ENCODE measurements at regions not wholly inside any gene's neighbourhood (a gene's known extent, or its start where the extent isn't known, plus 50 kb on each side); places are given as distances from the start of the nearest gene placed in this dataset.

DNA sequence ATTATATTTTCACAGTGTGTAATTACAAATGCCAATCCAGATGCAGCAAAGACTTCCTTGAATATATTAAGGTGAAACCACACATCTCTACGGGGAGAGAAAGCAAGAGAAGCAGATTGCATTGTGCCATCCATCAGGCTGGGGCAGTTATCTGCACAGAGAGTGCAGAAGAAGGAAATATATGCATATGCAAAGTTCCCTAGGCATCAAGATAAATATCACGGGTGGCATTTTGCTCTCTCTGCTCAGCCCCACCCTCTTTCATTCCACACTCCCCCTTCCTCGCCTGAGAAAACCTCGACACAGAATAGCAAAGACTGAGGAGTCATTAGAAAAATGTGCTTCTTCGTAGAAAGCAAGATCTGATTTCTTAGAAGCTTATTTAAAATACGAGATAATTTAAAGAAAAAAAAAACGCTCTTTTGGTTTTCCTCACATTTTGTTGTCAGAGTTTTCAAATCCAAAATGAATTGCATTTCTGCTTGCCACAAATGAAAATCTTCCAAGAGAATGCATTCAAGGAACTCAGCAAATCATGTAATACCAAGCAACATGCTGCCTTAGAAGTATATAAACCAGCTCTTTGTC is 283.2 kb upstream of the LMCD1 start:
- DNase-seq (no peak), ATAC-seq (ENCODE audit: insufficient read depth, low FRiP score) (no peak)
- Histone ChIP-seq H3K9me3 (ENCODE audit: control insufficient read depth in 4 of 4, insufficient read depth in 3 of 4, low read length in 3 of 4) (peaks cover 0 to 1% (median 0%) of the 10 kb centered on the region in 4 donors), H3K4me1 (ENCODE audit: control insufficient read depth in 5 of 5, insufficient read depth in 5 of 5, low read length in 5 of 5) (peaks cover 0 to 2% (median 0%) of the 10 kb centered on the region in 5 donors), H3K27ac (ENCODE audit: low read depth in 1 of 2, low read length in 1 of 2) (no peak overlapping the region), H3K4me3 (no peak overlapping the region), H3K27me3 (ENCODE audit: control insufficient read depth in 3 of 3, insufficient read depth in 3 of 3, low read length in 2 of 3) (no peaks in the 10 kb centered on the region), H3K36me3 (ENCODE audit: control insufficient read depth in 4 of 4, insufficient read depth in 4 of 4, low read length in 4 of 4) (peaks cover 0 to 2% (median 0%) of the 10 kb centered on the region in 4 donors), H3K9ac (ENCODE audit: insufficient read depth in 1 of 2, low read length in 2 of 2) (no peak overlapping the region)
- 69 to 75% methylated on average over 7 of the region's 7 CpGs for WGBS, 2 donors
- TF ChIP-seq, protein P1, sequence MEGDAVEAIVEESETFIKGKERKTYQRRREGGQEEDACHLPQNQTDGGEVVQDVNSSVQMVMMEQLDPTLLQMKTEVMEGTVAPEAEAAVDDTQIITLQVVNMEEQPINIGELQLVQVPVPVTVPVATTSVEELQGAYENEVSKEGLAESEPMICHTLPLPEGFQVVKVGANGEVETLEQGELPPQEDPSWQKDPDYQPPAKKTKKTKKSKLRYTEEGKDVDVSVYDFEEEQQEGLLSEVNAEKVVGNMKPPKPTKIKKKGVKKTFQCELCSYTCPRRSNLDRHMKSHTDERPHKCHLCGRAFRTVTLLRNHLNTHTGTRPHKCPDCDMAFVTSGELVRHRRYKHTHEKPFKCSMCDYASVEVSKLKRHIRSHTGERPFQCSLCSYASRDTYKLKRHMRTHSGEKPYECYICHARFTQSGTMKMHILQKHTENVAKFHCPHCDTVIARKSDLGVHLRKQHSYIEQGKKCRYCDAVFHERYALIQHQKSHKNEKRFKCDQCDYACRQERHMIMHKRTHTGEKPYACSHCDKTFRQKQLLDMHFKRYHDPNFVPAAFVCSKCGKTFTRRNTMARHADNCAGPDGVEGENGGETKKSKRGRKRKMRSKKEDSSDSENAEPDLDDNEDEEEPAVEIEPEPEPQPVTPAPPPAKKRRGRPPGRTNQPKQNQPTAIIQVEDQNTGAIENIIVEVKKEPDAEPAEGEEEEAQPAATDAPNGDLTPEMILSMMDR (IDR thresholded peaks at IDR 0.05; ENCODE audit: control extremely low read depth, extremely low read depth), result no peak

DNA sequence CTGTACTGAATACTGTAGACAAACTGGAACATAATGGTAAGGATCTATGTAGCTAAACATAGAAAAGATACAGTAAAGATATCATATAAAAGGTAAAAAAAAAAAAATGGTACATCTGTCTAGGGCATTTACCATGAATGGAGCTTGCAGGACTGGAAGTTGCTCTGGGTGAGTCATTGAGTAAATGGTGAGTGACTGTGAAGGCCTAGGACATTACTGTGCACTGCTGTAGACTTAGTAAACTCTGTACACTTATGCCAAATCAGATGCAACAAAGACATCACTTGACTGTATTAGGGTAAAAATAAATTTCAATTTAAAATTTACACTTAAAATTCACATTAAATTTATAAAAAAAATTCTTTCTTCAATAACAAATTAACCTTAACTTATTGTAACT is 281.3 kb upstream of the LMCD1 start:
- no peak for ATAC-seq (ENCODE audit: insufficient read depth, low FRiP score)
- H3K4me1 ChIP-seq (ENCODE audit: control insufficient read depth in 5 of 5, insufficient read depth in 5 of 5, low read length in 5 of 5), result peaks cover 0 to 15% (median 0%) of the 10 kb centered on the region in 5 donors
- DNase-seq, result no peak
- no peak overlapping the region for H3K27ac ChIP-seq (ENCODE audit: low read depth in 1 of 2, low read length in 1 of 2)
- H3K27me3 ChIP-seq (ENCODE audit: control insufficient read depth in 3 of 3, insufficient read depth in 3 of 3, low read length in 2 of 3), result no peaks in the 10 kb centered on the region
- TF ChIP-seq, protein P1 (IDR thresholded peaks at IDR 0.05; ENCODE audit: control extremely low read depth, extremely low read depth), result no peak
- H3K9me3 ChIP-seq (ENCODE audit: control insufficient read depth in 4 of 4, insufficient read depth in 3 of 4, low read length in 3 of 4), result peaks cover 0 to 1% (median 0%) of the 10 kb centered on the region in 4 donors
- H3K36me3 ChIP-seq (ENCODE audit: control insufficient read depth in 4 of 4, insufficient read depth in 4 of 4, low read length in 4 of 4), result peaks cover 0 to 2% (median 0%) of the 10 kb centered on the region in 4 donors
- H3K4me3 ChIP-seq, result no peak overlapping the region
- no peak overlapping the region for H3K9ac ChIP-seq (ENCODE audit: insufficient read depth in 1 of 2, low read length in 2 of 2)

GRCh38 chr3:8223766-8224165 is 277.9 kb upstream of the LMCD1 start:
- peaks cover 0 to 1% (median 0%) of the 10 kb centered on the region in 4 donors for H3K9me3 ChIP-seq (ENCODE audit: control insufficient read depth in 4 of 4, insufficient read depth in 3 of 4, low read length in 3 of 4)
- peaks cover 0 to 15% (median 0%) of the 10 kb centered on the region in 5 donors for H3K4me1 ChIP-seq (ENCODE audit: control insufficient read depth in 5 of 5, insufficient read depth in 5 of 5, low read length in 5 of 5)
- no peak for ATAC-seq (ENCODE audit: insufficient read depth, low FRiP score)
- no peak overlapping the region for H3K9ac ChIP-seq (ENCODE audit: insufficient read depth in 1 of 2, low read length in 2 of 2)
- H3K4me3 ChIP-seq, result no peak overlapping the region
- TF ChIP-seq, protein P1 (IDR thresholded peaks at IDR 0.05; ENCODE audit: control extremely low read depth, extremely low read depth), result no peak
- peaks cover 0 to 2% (median 0%) of the 10 kb centered on the region in 4 donors for H3K36me3 ChIP-seq (ENCODE audit: control insufficient read depth in 4 of 4, insufficient read depth in 4 of 4, low read length in 4 of 4)
- H3K27me3 ChIP-seq (ENCODE audit: control insufficient read depth in 3 of 3, insufficient read depth in 3 of 3, low read length in 2 of 3), result no peaks in the 10 kb centered on the region
- DNase-seq, result peak; percentile 65 to 76 (median 72)
- 35 to 57% methylated on average over 4 of the region's 4 CpGs for WGBS, 2 donors
- no peak overlapping the region for H3K27ac ChIP-seq (ENCODE audit: low read depth in 1 of 2, low read length in 1 of 2)

DNA sequence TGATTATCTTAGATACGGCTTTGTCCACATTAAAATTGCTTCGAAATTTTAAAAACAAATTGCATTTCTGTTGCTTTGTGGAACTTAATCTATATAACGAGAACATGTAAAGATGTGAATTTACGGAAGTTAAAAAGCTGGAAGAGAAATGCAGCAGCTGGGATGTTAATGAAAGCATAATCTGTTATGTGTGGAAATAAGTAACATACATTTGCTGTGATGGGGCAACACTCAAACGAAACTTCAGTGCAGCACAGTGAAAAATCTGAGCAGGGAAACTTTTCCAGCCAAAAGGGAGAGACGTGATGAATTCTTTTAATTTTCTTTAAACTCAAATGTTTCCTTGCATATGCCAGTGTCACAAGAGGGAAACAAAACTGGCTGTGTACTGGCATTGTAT is 276.7 kb upstream of the LMCD1 start:
- DNase-seq, result peak in 2 of 3 donors; percentile 33 to 65

More for the DNA sequence above, 276.7 kb upstream of the LMCD1 start:
- WGBS, 2 donors, result 85 to 96% methylated on average over 6 of the region's 6 CpGs
- peaks cover 0 to 15% (median 0%) of the 10 kb centered on the region in 5 donors for H3K4me1 ChIP-seq (ENCODE audit: control insufficient read depth in 5 of 5, insufficient read depth in 5 of 5, low read length in 5 of 5)
- H3K36me3 ChIP-seq (ENCODE audit: control insufficient read depth in 4 of 4, insufficient read depth in 4 of 4, low read length in 4 of 4), result peaks cover 0 to under 1% (median 0%) of the 10 kb centered on the region in 4 donors
- no peak overlapping the region for H3K4me3 ChIP-seq
- no peak for ATAC-seq (ENCODE audit: insufficient read depth, low FRiP score)
- no peak overlapping the region for H3K27ac ChIP-seq (ENCODE audit: low read depth in 1 of 2, low read length in 1 of 2)
- no peak overlapping the region for H3K9ac ChIP-seq (ENCODE audit: insufficient read depth in 1 of 2, low read length in 2 of 2)
- H3K27me3 ChIP-seq (ENCODE audit: control insufficient read depth in 3 of 3, insufficient read depth in 3 of 3, low read length in 2 of 3), result no peaks in the 10 kb centered on the region
- H3K9me3 ChIP-seq (ENCODE audit: control insufficient read depth in 4 of 4, insufficient read depth in 3 of 4, low read length in 3 of 4), result peaks cover 0 to 1% (median 0%) of the 10 kb centered on the region in 4 donors
- TF ChIP-seq, protein P1 (IDR thresholded peaks at IDR 0.05; ENCODE audit: control extremely low read depth, extremely low read depth), result no peak

Data from lung (tissue), 11 donors.